Neural cell (in vitro differentiated cells): ENCODE measurements at regions not wholly inside any gene's neighbourhood (a gene's known extent, or its start where the extent isn't known, plus 50 kb on each side); places are given as distances from the start of the nearest gene placed in this dataset.

Experiments
- CTCF ChIP-seq: fragments of 450-650 bp; IDR thresholded peaks from 2 replicates; pipeline ENCODE4 v1.5.1; 2014; ENCODE audit warnings: antibody characterized with exemption, mild to moderate bottlenecking, moderate library complexity; ENCODE audit not compliant: poor library complexity, severe bottlenecking
- EZH2 ChIP-seq: fragments of 200-600, 300-800 bp; shearing (Covaris generic), sonication (generic); IDR thresholded peaks from 2 replicates; pipeline ENCODE4 v1.6.1; 2014; ENCODE audit warnings: antibody characterized with exemption, low read length, borderline replicate concordance, mild to moderate bottlenecking; ENCODE audit not compliant: insufficient read depth, poor library complexity, severe bottlenecking

GRCh38 chr2:3000968-3001367, 376.6 kb downstream of the EIPR1 start:
- no peak for TF ChIP-seq EZH2
- no peak for TF ChIP-seq CTCF
